Body of pancreas (tissue), 4 donors: ENCODE measurements at regions not wholly inside any gene's neighbourhood (a gene's known extent, or its start where the extent isn't known, plus 50 kb on each side); places are given as distances from the start of the nearest gene placed in this dataset.

ENCODE experiments used
- POLR2A ChIP-seq, 3 donors: fragments of 450-650 bp; IDR thresholded peaks; one replicate each; pipeline ENCODE4 v1.6.1; 2016; ENCODE audit warnings: antibody characterized with exemption in 3 of 3, mild to moderate bottlenecking in 2 of 3
- TF ChIP-seq, protein P1 (sequence below), 7 experiments: fragments of 450-650 bp in 4 of 7; fragments of 200-600 bp in 3 of 7; sonication (generic) in 3 of 7; IDR thresholded peaks; one replicate each; pipeline ENCODE4 v1.5.1; 2016 to 2019; ENCODE audit warnings: antibody characterized with exemption in 7 of 7

DNA sequence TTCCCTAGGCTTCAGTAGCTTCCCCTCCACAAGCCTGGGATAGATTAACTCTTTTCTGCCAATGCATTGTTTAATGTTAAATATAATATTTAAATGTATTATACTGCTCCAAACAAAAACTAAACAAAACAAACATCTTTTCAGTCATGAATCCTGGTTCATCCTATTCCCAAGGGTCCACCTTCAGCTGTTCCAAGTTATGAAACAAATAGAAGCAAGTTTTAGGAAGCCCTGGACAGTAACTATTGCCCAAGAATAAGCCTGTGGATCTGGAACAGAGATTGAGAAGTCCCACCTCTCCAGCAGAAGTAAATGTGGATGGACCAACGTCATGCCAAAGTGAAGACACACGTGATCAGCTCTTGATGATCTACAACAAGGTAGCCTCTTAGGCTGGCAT lies 408.1 kb downstream of the SETD4 start:
- TF ChIP-seq, protein P1, sequence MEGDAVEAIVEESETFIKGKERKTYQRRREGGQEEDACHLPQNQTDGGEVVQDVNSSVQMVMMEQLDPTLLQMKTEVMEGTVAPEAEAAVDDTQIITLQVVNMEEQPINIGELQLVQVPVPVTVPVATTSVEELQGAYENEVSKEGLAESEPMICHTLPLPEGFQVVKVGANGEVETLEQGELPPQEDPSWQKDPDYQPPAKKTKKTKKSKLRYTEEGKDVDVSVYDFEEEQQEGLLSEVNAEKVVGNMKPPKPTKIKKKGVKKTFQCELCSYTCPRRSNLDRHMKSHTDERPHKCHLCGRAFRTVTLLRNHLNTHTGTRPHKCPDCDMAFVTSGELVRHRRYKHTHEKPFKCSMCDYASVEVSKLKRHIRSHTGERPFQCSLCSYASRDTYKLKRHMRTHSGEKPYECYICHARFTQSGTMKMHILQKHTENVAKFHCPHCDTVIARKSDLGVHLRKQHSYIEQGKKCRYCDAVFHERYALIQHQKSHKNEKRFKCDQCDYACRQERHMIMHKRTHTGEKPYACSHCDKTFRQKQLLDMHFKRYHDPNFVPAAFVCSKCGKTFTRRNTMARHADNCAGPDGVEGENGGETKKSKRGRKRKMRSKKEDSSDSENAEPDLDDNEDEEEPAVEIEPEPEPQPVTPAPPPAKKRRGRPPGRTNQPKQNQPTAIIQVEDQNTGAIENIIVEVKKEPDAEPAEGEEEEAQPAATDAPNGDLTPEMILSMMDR (IDR thresholded peaks at IDR 0.05) = no peak
- TF ChIP-seq POLR2A (IDR thresholded peaks at IDR 0.05) = no peak
